Stimulated activated CD4-positive, alpha-beta T cell treated with anti-CD3 and anti-CD28 coated beads, Interleukin-4, amount 100 ng/mL, for 4 hours (primary cell): ENCODE measurements at regions not wholly inside any gene's neighbourhood (a gene's known extent, or its start where the extent isn't known, plus 50 kb on each side); places are given as distances from the start of the nearest gene placed in this dataset.
"Not testable (repeated sequence)": the region's sequence is repeated elsewhere in the genome, so short reads cannot be mapped to it uniquely, and the experiment has no call there.

Experiments used
- DNase-seq, 2 experiments: peaks; one replicate each; pipeline ENCODE4 v3.0.0-alpha.2; 2020

- DNase-seq = no peak
Observed at GRCh38 chr14:34300330-34300729, 161.7 kb downstream of the SPTSSA start.

- no peak for DNase-seq
Observed at GRCh38 chr14:34299360-34299759, 162.7 kb downstream of the SPTSSA start.

- DNase-seq = no peak
Observed at GRCh38 chr14:34297786-34298520, 164.1 kb downstream of the SPTSSA start.

GRCh38 chr14:34283590-34283989 is 178.4 kb downstream of the SPTSSA start:
- no peak for DNase-seq

GRCh38 chr14:34277191-34277590 is 184.8 kb downstream of the SPTSSA start:
- DNase-seq = no peak

GRCh38 chr14:34275530-34275929 is 186.5 kb downstream of the SPTSSA start:
- DNase-seq = no peak

GRCh38 chr14:34275078-34275477 is 187.0 kb downstream of the SPTSSA start:
- DNase-seq = no peak

- not testable (repeated sequence) for DNase-seq
Observed at GRCh38 chr14:34273716-34274115, 188.3 kb downstream of the SPTSSA start.

- no peak for DNase-seq
Observed at GRCh38 chr14:34270361-34270760, 191.7 kb downstream of the SPTSSA start.

GRCh38 chr14:34266344-34266743 is 195.7 kb downstream of the SPTSSA start:
- DNase-seq = no peak

GRCh38 chr14:34262127-34262910 is 199.7 kb downstream of the SPTSSA start:
- no peak for DNase-seq

GRCh38 chr14:34259996-34260395 is 202.0 kb downstream of the SPTSSA start:
- DNase-seq = no peak

GRCh38 chr14:34258318-34258717 is 203.7 kb downstream of the SPTSSA start:
- no peak for DNase-seq

- DNase-seq = no peak
Observed at GRCh38 chr14:34257505-34257904, 204.5 kb downstream of the SPTSSA start.

GRCh38 chr14:34256223-34256622 is 205.8 kb downstream of the SPTSSA start:
- no peak for DNase-seq

GRCh38 chr14:34254571-34254970 is 207.5 kb downstream of the SPTSSA start:
- DNase-seq = no peak

- no peak for DNase-seq
Observed at GRCh38 chr14:34254031-34254430, 208.0 kb downstream of the SPTSSA start.

GRCh38 chr14:34252227-34252626 is 209.8 kb downstream of the SPTSSA start:
- no peak for DNase-seq

- DNase-seq = no peak
Observed at GRCh38 chr14:34251662-34252061, 210.4 kb downstream of the SPTSSA start.

GRCh38 chr14:34250959-34251358 is 211.1 kb downstream of the SPTSSA start:
- no peak for DNase-seq

GRCh38 chr14:34247605-34248004 is 214.4 kb downstream of the SPTSSA start:
- DNase-seq = no peak

GRCh38 chr14:34246206-34246605 is 215.8 kb downstream of the SPTSSA start:
- DNase-seq = no peak

- DNase-seq = no peak
Observed at GRCh38 chr14:34243401-34243800, 218.6 kb downstream of the SPTSSA start.

GRCh38 chr14:34243001-34243400 is 219.0 kb downstream of the SPTSSA start:
- no peak for DNase-seq
